Adipocyte (in vitro differentiated cells): ENCODE measurements at regions not wholly inside any gene's neighbourhood (a gene's known extent, or its start where the extent isn't known, plus 50 kb on each side); places are given as distances from the start of the nearest gene placed in this dataset.
A peak's percentile ranks its signal among the peaks of the same experiment; 100 is the strongest.
"Not testable (repeated sequence)": the region's sequence is repeated elsewhere in the genome, so short reads cannot be mapped to it uniquely, and the experiment has no call there.

Experiments used
- DNase-seq: peaks from one replicate; pipeline ENCODE4 v3.0.0-alpha.2; 2015; ENCODE audit warnings: low read depth
- H3K27me3 ChIP-seq: replicated peaks from 2 replicates; pipeline ENCODE4 v1.7.0; 2013; ENCODE audit warnings: mild to moderate bottlenecking, low read length, moderate library complexity; ENCODE audit not compliant: control insufficient read depth, insufficient read depth
- H3K36me3 ChIP-seq: 2 replicates; pipeline ENCODE4 v1.7.0; 2013; ENCODE audit warnings: low read length, mild to moderate bottlenecking, moderate library complexity; ENCODE audit not compliant: control insufficient read depth, insufficient read depth, severe bottlenecking
- H3K4me1 ChIP-seq: 2 replicates; pipeline ENCODE4 v1.7.0; 2013; ENCODE audit warnings: mild to moderate bottlenecking, low read length, moderate library complexity; ENCODE audit not compliant: control insufficient read depth, insufficient read depth
- H3K4me3 ChIP-seq: 2 replicates; pipeline ENCODE4 v1.7.0; 2013; ENCODE audit warnings: mild to moderate bottlenecking, low read length, moderate library complexity
- H3K9ac ChIP-seq: 2 replicates; pipeline ENCODE4 v1.7.0; 2013; ENCODE audit warnings: mild to moderate bottlenecking, low read length, moderate library complexity
- H3K9me3 ChIP-seq: 2 replicates; pipeline ENCODE4 v1.7.0; 2013; ENCODE audit warnings: mild to moderate bottlenecking, low read length, moderate library complexity; ENCODE audit not compliant: control insufficient read depth

DNA sequence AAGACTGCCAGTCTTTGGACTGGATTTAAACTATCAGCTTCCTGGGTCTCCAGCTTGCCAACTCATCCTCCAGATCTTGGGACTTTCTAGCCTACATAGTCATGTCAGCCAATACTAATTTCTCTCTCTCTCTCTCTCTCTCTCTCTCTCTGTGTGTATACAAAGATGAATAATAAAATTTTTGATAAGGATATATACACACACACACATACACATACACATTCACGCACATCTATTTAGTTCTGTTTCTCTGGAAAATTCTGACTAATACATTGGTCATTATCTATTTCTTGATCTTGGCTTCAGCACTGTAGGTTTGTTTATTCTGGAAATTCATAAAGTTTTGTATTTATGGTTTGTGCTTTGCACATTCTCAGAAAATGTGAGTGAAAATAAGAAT, 1606.2 kb upstream of the NUDT12 start:
- Histone ChIP-seq H3K36me3 (no peaks in the 10 kb centered on the region), H3K9me3 (no peaks in the 10 kb centered on the region), H3K4me3 (no peak overlapping the region), H3K27me3 (no peaks in the 10 kb centered on the region), H3K9ac (no peak overlapping the region), H3K4me1 (no peaks in the 10 kb centered on the region)
- DNase-seq, result peak; percentile 8

DNA sequence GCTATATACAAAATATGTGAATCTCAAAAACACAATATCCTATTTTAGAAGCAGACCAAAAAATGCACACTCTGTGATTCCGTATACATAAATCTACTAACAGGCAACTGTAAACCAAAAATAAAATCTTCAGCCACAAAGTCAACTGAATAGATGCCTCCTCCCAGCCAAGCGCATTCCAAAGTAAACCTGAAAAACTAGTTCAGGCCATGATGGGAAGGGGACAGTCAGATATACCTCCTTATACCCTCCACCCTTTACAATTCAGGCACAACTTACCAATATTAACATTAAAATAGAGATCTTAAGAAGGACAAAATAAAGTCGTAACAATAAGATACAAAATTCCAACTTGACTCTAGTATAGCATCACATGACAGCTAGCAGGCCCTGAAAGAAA, 1604.5 kb upstream of the NUDT12 start:
- no peak for DNase-seq
- Histone ChIP-seq H3K9me3 (no peaks in the 10 kb centered on the region), H3K9ac (no peak overlapping the region), H3K27me3 (no peaks in the 10 kb centered on the region), H3K4me1 (no peaks in the 10 kb centered on the region), H3K36me3 (no peaks in the 10 kb centered on the region), H3K4me3 (no peak overlapping the region)

DNA sequence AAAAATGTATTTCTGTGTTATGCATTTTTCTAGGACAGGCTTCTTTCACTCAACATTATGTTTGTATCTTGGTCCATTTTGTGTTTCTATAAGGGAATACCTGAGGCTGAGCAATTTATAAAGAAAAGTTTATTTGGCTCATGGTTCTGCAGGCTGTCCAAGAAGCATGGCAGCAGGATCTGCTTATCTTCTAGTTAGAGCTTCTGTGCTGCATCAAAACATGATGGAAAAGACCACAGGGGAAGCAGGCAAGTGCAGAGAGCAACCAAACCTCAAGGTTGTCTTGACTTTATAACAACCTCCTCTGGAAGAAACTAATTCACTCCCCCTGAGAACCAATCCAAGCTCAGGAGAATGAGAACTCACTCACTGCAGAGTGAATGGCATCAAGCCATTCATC, 1601.0 kb upstream of the NUDT12 start:
- H3K4me3 ChIP-seq, result no peak overlapping the region
- H3K36me3 ChIP-seq, result no peaks in the 10 kb centered on the region
- no peak overlapping the region for H3K9ac ChIP-seq
- no peaks in the 10 kb centered on the region for H3K9me3 ChIP-seq
- H3K4me1 ChIP-seq, result no peaks in the 10 kb centered on the region
- no peak for DNase-seq
- H3K27me3 ChIP-seq, result no peaks in the 10 kb centered on the region

DNA sequence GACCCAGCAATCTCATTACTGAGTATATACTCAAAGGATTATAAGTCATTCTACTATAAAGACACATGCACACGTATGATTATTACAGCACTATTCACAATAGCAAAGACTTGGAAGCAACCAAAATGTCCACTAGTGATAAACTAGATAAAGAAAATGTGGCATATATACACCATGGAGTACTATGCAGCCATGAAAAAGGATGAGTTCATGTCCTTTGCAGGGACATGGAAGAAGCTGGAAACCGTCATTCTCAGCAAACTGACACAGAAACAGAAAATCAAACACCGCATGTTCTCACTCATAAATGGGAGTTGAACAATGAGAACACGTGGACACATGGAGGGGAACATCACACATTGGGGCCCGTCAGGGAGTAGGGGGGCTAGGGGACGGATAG, 1600.0 kb upstream of the NUDT12 start:
- not testable (repeated sequence) for H3K27me3 ChIP-seq, H3K4me3 ChIP-seq, H3K9me3 ChIP-seq, DNase-seq, H3K4me1 ChIP-seq, H3K36me3 ChIP-seq, H3K9ac ChIP-seq

DNA sequence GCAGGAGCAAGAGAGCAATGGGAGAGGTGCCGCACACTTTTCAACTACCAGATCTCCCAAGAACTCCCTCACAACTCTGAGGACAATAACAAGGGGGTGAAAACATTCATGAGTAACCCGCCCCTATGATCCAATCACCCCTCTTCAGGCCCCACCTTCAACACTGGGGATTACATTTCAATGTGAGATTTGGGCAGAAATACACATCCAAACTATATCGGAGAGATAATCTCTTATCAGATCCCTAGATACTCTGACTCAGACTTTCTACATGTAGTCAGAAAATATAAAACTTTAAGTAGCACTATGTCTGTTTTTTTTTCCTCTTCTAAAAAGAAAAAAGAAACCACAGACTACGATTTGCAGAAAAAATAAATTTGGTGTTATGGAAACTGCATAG, 1595.9 kb upstream of the NUDT12 start:
- no peaks in the 10 kb centered on the region for H3K9me3 ChIP-seq
- H3K4me3 ChIP-seq, result no peak overlapping the region
- DNase-seq, result no peak
- H3K36me3 ChIP-seq, result no peaks in the 10 kb centered on the region
- H3K27me3 ChIP-seq, result no peaks in the 10 kb centered on the region
- no peak overlapping the region for H3K9ac ChIP-seq
- no peaks in the 10 kb centered on the region for H3K4me1 ChIP-seq

DNA sequence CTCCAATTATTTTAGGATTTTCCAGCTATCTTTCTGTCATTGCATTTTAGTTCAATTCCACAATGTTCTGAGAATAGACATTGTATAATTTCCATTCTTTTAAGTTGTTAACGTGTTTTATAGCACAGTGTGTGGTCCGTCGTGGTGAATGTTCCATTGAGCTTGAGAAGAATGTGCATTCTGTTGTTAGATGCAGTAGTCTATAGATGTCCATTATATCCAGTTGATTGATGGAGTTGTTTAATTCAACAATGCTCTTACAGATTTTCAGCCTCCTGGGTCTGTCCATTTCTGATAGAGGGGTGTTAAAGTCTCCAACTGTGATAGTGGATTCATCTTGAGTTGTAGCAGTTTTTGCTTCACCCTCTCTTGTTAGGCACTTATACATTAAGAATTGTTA, 1587.7 kb upstream of the NUDT12 start:
- Histone ChIP-seq H3K4me3 (no peak overlapping the region), H3K36me3 (no peaks in the 10 kb centered on the region), H3K9me3 (no peaks in the 10 kb centered on the region), H3K4me1 (no peaks in the 10 kb centered on the region), H3K27me3 (no peaks in the 10 kb centered on the region), H3K9ac (no peak overlapping the region)
- no peak for DNase-seq

DNA sequence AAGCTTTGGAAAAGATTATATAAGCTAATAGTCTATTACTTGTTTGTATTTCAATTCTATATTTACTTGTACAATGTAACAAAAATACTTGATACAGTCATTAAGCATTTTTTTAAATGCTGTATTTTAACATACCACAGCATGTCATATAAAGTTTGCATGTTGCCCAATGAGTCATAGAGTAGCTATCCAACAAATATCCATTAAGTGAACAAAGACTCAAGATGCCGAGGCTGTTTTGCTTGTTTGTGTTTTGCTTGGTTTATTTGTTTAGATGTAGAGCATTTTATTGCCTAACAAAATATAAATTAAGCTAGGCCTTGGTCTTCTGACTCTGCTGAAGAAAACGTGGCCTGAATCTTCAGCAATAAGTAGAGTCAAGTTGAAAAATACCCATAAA, 1584.3 kb upstream of the NUDT12 start:
- H3K36me3 ChIP-seq, result no peaks in the 10 kb centered on the region
- no peaks in the 10 kb centered on the region for H3K27me3 ChIP-seq
- no peaks in the 10 kb centered on the region for H3K4me1 ChIP-seq
- DNase-seq, result peak; percentile 68
- no peaks in the 10 kb centered on the region for H3K9me3 ChIP-seq
- H3K4me3 ChIP-seq, result no peak overlapping the region
- no peak overlapping the region for H3K9ac ChIP-seq

- Histone ChIP-seq H3K9ac (no peak overlapping the region), H3K36me3 (no peaks in the 10 kb centered on the region), H3K4me1 (no peaks in the 10 kb centered on the region), H3K9me3 (no peaks in the 10 kb centered on the region), H3K4me3 (no peak overlapping the region), H3K27me3 (no peaks in the 10 kb centered on the region)
- no peak for DNase-seq
These were observed 1582.6 kb upstream of the NUDT12 start for GRCh38 chr5:105145152-105145551.

DNA sequence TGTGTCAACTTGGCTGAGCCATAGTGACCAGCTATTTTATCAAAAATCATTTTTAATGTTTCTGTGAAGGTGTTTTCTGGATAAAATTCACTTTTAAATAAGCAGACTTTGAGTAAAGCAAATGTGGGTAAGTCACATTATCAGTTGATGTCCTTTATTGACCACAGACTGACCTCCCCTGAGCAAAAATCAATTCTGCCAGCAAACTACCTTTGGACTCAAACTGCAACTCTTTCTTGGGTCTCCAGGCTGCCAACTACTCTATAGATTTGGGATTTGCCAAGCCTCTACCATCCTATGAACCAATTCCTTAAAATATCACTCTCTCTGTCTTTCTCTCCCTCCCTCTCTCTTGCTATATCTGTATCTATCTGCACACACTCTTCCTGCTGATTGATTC, 1571.7 kb upstream of the NUDT12 start:
- H3K4me3 ChIP-seq, result no peak overlapping the region
- no peaks in the 10 kb centered on the region for H3K4me1 ChIP-seq
- no peaks in the 10 kb centered on the region for H3K9me3 ChIP-seq
- no peaks in the 10 kb centered on the region for H3K36me3 ChIP-seq
- no peak for DNase-seq
- H3K9ac ChIP-seq, result no peak overlapping the region
- H3K27me3 ChIP-seq, result no peaks in the 10 kb centered on the region

DNA sequence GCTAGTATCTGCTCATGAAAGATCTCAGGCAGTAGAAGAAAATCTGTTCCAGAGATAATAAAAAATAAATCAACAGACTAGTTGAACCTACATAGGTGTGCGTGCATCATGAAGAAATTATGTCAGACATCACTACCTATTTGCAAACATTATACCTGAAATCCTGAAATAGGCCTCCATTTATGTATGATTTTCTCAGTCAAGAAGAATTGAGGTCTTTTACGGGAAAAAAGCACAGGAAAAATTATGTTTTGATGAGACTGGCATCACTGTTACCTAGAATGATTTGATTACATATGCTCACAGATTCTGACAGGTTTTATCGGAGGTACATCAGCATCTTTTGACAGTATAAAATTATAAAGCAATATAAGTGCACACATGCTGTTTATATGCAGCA, 1570.5 kb upstream of the NUDT12 start:
- Histone ChIP-seq H3K27me3 (no peaks in the 10 kb centered on the region), H3K36me3 (no peaks in the 10 kb centered on the region), H3K9me3 (no peaks in the 10 kb centered on the region), H3K4me1 (no peaks in the 10 kb centered on the region), H3K9ac (no peak overlapping the region), H3K4me3 (no peak overlapping the region)
- no peak for DNase-seq

DNA sequence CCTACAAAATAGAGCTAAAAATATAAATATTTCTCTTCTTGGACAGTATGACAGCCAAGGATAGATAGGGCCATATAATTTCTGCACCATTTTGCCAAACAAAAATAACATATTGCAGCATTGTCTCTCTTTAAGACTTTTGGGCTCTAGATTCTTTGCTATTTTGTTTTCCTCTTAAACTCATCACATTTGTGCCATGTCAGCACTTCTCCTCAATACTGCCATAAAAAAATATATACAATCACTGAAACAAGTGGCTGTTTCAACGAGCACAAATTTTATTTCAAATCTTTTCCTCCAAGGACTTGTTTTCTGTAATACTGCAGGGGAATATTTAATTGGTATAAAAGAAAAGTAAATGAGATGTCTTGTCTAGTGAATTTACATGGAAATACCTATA, 1570.0 kb upstream of the NUDT12 start:
- Histone ChIP-seq H3K9ac (no peak overlapping the region), H3K27me3 (no peaks in the 10 kb centered on the region)
- no peak for DNase-seq

GRCh38 chr5:105131045-105131444, 1568.5 kb upstream of the NUDT12 start:
- Histone ChIP-seq H3K4me1 (no peaks in the 10 kb centered on the region), H3K4me3 (no peak overlapping the region)
- no peak for DNase-seq

More for the DNA sequence above, 1570.0 kb upstream of the NUDT12 start:
- Histone ChIP-seq H3K36me3 (no peaks in the 10 kb centered on the region), H3K9me3 (no peaks in the 10 kb centered on the region), H3K4me1 (no peaks in the 10 kb centered on the region), H3K4me3 (no peak overlapping the region)

More at GRCh38 chr5:105131045-105131444, 1568.5 kb upstream of the NUDT12 start:
- H3K9ac ChIP-seq, result no peak overlapping the region
- no peaks in the 10 kb centered on the region for H3K36me3 ChIP-seq
- no peaks in the 10 kb centered on the region for H3K27me3 ChIP-seq
- H3K9me3 ChIP-seq, result no peaks in the 10 kb centered on the region
